HepG2 (cell line): ENCODE measurements at regions not wholly inside any gene's neighbourhood (a gene's known extent, or its start where the extent isn't known, plus 50 kb on each side); places are given as distances from the start of the nearest gene placed in this dataset.

Experiments used
- CTCF ChIP-seq: sonication (generic); formaldehyde crosslinking; IDR thresholded peaks from 2 replicates; pipeline ENCODE4 v1.5.0; 2020; ENCODE audit warnings: mild to moderate bottlenecking, missing genetic modification reagents, moderate library complexity
- ESRRA ChIP-seq: sonication (generic); formaldehyde crosslinking; IDR thresholded peaks from 2 replicates; pipeline ENCODE4 v1.5.1; 2020; ENCODE audit warnings: mild to moderate bottlenecking, low read depth, missing genetic modification reagents
- SMARCC2 ChIP-seq: fragments of 450-650 bp; IDR thresholded peaks from 2 replicates; pipeline ENCODE4 v1.6.1; 2017; ENCODE audit warnings: antibody characterized with exemption, mild to moderate bottlenecking
- ZBTB10 ChIP-seq: sonication (generic); formaldehyde crosslinking; IDR thresholded peaks from 2 replicates; pipeline ENCODE4 v1.4.0; 2020; ENCODE audit warnings: missing genetic modification reagents, borderline replicate concordance
- ZNF331 ChIP-seq: sonication (generic); formaldehyde crosslinking; IDR thresholded peaks from 2 replicates; pipeline ENCODE4 v1.4.0; 2020; ENCODE audit warnings: missing genetic modification reagents
- ZNF350 ChIP-seq: sonication (generic); formaldehyde crosslinking; IDR thresholded peaks from 2 replicates; pipeline ENCODE4 v1.4.0; 2020; ENCODE audit warnings: mild to moderate bottlenecking, low read depth, missing genetic modification reagents, borderline replicate concordance

GRCh38 chr13:50247223-50247622, 232.0 kb downstream of the KCNRG start:
- TF ChIP-seq SMARCC2 (no peak), ZNF331 (CRISPR knock-in tag) (no peak), ZNF350 (no peak), ZBTB10 (CRISPR knock-in tag) (no peak), CTCF (CRISPR knock-in tag) (no peak), ESRRA (CRISPR knock-in tag) (no peak)
